ENCODE measurements at regions not wholly inside any gene's neighbourhood (a gene's known extent, or its start where the extent isn't known, plus 50 kb on each side); places are given as distances from the start of the nearest gene placed in this dataset.
"Not testable (repeated sequence)": the region's sequence is repeated elsewhere in the genome, so short reads cannot be mapped to it uniquely, and the experiment has no call there.

DNA sequence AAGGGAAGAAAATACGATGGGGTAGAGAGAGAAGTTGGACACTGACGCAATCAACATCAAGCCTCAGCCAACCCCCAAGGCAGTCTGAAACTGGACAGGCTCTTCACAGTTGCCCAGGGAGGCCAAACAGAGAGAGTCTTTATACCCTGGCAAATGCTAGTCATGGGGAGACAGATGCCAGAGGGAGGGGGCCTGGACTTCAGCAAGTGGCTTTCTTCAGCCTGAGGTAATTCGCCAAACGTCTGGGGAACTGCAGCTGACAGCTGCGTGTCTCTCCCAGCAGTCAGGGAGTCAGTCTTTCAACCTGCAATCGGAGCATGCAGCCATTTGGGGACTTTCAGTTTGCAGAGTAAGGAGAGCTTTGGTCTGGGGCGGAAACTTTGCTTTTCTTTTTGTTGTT, 521.6 kb downstream of the TRIML1 start:
- no peak for DNase-seq (ENCODE audit: low read depth in 2 of 2)

DNA sequence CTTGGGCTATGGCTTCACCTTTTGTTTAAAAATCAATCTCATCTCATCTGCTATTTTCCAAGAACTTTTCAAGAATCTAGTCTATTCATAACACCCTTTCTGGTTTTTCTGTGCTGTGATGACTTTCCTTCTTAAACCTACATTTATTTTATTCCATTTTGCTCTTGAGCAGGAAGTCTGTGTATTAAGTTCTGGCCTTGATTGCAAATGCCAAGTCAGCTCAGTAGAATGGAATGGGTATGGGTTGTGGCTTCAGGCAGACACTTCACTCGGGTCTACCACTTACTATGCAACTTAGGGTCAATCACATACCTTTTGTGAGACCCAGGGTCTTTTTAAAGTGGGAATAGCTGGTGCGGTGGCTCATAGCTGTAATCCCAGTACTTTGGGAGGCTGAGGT, 522.3 kb downstream of the TRIML1 start:
- DNase-seq (ENCODE audit: low read depth in 2 of 2) = no peak

GRCh38 chr4:188663369-188663768, 524.1 kb downstream of the TRIML1 start:
- no peak for DNase-seq (ENCODE audit: low read depth in 2 of 2)

GRCh38 chr4:188665491-188666457, 526.5 kb downstream of the TRIML1 start:
- no peak for DNase-seq (ENCODE audit: low read depth in 2 of 2)

- not testable (repeated sequence) for DNase-seq (ENCODE audit: low read depth in 2 of 2)
Measured at GRCh38 chr4:188678691-188679090, 539.5 kb downstream of the TRIML1 start.

DNA sequence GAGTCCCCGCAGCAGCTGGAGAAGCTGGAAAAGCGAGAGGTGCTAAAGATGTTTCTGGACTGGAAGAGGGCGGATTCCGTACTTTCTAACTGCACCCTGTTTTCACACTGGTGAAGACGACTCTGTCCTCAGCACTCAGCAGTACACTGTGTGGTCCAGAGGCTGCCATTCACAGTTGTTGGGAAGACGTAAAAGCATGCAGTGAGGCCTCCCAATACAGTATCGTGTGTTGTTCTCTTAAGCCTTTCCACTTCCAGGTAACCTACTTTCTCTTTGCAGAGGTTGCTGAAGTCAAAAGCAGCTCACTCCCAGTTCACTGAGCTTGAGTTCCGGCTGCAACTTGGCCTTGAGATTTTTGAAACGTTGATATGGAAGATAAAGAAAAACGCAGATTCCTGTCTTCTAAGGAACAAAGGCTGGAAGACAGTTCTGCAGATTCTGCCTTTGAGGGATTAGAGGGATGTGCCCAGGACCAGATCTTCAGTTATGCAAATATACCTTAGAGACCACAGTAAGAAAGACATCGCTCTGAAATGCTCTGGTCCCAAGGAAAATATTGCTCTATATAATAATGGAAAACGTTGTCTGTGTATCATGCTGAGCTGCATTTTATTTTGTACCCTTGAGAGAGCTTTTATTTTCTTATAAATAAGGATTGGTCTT, 540.9 kb downstream of the TRIML1 start:
- DNase-seq (ENCODE audit: low read depth in 2 of 2) = no peak

DNA sequence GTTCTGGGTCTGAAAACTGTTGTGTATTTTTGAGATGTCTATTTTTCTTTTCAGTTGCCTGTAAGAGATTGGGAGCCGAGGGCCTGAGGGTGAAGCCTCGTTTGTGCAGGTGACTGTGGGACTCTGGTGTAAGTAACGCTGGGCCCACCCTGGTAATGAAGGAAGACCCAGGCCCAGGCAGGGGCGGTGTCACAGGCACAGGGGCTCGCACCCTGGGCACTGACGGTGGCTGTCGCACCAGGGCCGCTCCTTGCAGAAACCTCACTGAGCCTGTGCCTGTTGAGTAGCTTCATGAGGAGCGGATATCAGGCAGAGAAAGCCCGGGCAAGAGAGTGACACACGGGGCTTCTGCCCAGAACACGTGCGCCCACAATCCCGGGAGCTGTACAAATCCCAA, 541.4 kb downstream of the TRIML1 start:
- no peak for DNase-seq (ENCODE audit: low read depth in 2 of 2)

GRCh38 chr4:188682321-188682720, 543.1 kb downstream of the TRIML1 start:
- no peak for DNase-seq (ENCODE audit: low read depth in 2 of 2)

DNA sequence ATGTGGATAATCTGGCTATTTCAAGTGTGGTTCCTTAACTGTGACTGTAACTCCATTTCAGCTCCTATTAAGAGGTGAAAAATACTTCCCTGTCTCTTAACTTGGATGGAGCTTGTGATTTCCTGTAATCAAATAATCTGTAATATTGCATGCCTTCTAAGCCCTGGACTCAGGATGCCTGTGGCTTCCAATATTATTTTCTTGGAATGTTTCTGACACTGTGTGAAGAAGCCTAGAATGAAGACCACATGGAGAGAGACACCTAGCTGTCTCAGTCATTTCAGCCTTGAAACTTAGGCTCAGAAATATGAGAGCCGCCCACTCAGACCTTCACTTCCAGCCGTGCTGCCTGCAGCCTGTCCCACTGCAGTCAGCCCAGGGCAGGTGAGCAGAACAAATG, 544.3 kb downstream of the TRIML1 start:
- no peak for DNase-seq (ENCODE audit: low read depth in 2 of 2)

- DNase-seq (ENCODE audit: low read depth in 2 of 2) = no peak
Measured at GRCh38 chr4:188688956-188689355, 549.7 kb downstream of the TRIML1 start.

- DNase-seq (ENCODE audit: low read depth in 2 of 2) = no peak
Measured at GRCh38 chr4:188691811-188692210, 552.6 kb downstream of the TRIML1 start.

DNA sequence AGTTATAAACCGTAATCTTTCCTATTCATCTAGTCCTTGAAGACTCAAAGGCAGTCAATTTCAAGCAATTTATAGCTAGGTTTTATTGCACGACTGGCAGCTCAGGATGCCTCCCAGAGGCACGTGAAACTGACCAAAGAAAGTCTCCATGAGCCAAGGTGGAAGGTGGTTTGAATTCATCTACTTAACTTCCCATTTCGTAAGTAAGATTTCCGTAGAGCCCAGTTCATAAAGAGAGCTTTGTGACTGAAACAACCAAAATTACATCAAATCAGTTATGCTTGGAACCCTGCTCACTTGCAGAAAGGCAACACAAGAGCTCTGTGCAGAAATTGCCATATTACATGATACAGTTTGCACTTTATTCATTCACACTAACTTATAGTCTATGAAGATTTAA, 556.0 kb downstream of the TRIML1 start:
- DNase-seq (ENCODE audit: low read depth in 2 of 2) = no peak

DNA sequence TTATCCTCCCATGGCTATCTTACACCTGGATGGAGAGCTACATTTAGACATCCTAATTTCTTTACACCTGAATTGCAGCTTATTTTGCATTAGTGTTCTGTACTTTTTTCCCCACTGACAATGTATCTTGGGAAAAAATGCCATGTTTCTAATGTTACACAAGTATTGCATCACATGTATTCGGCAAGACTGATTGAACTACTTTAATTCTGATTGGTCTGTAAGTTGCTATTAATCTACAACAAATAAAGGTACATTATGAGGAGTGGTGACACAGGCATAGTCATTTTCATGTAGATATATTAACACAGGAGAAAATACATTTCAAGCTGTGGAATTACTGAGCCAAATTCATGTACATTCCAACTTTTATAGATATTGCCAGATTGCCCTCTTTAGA, 558.0 kb downstream of the TRIML1 start:
- no peak for DNase-seq (ENCODE audit: low read depth in 2 of 2)

GRCh38 chr4:188701952-188702351, 562.7 kb downstream of the TRIML1 start:
- DNase-seq (ENCODE audit: low read depth in 2 of 2) = no peak

DNA sequence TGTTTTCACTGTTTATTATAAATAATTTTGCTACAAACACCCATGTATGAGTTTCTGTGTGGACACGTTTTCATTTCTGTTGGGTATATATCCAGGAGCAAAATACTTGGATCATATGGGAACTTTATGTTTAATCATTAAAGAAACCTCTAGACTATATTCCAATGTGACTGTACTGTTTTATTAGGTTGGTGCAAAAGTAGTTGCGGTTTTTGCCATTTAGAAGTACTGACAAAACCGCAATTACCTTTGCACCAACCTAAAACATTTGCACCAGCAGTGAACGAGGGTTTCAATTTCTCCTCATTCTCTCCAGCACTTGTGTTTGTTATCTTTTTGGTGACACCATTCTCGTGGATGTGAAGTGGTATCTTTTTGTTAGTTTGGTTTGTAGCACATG, 565.0 kb downstream of the TRIML1 start:
- DNase-seq (ENCODE audit: low read depth in 2 of 2) = no peak

- DNase-seq (ENCODE audit: low read depth in 2 of 2) = no peak
Measured at GRCh38 chr4:188707036-188707435, 567.8 kb downstream of the TRIML1 start.

DNA sequence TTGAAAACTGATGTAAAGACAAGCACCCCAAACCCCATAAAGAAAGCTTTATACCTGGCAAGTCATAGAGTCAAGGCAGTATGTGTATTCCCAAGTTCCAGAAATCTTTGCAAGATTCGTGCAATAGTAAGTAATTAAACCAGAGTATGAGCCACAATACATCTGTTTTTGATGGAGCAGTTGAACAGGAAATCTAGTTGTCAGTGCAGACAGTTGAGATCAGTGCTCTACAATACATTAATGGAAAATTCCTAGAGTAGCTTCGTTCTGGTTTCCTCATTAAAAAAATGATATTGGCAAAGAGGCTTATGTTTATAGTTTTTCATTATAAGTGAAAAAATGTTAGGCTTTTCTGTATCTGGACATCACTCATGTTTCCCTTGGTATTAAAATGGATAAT, 575.3 kb downstream of the TRIML1 start:
- DNase-seq (ENCODE audit: low read depth in 2 of 2) = no peak

DNA sequence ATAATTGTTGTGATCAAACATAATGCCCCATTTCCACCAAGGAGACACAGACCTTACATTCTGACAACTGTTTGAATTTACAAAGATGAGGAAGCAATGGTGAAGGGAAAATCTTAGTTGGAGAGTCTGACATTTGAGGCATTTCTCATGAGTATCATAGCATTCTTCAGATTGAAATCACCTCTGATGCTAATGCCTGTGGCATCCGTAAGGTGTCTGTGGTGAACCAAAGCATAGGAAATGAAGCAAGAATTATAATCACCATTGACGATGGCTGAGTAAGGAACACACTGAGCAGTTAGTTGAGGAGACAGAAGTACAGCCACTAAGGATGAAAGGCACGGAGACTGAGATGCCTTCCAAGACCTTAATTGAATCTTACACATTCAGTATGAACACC, 575.7 kb downstream of the TRIML1 start:
- DNase-seq (ENCODE audit: low read depth in 2 of 2) = no peak

DNA sequence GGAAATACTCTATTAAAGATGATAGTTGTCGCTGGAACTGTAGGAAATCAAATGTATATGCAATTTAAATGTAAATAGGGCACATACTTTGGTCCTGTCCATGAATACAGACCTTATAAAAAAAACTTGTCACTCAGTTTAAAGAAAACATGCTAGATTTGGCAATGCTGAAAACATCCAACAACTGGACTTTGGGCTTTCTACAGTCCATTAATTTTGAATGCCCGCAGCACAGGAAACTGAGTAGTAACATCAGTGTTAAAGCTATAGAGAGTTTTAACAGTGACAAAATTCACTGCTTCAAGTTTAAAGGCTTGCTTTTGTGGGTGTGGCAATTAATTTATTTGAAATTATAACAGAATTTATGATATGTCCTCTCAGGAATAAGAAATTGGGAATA, 578.4 kb downstream of the TRIML1 start:
- DNase-seq (ENCODE audit: low read depth in 2 of 2) = no peak

GRCh38 chr4:188719794-188720193, 580.6 kb downstream of the TRIML1 start:
- DNase-seq (ENCODE audit: low read depth in 2 of 2) = no peak

DNA sequence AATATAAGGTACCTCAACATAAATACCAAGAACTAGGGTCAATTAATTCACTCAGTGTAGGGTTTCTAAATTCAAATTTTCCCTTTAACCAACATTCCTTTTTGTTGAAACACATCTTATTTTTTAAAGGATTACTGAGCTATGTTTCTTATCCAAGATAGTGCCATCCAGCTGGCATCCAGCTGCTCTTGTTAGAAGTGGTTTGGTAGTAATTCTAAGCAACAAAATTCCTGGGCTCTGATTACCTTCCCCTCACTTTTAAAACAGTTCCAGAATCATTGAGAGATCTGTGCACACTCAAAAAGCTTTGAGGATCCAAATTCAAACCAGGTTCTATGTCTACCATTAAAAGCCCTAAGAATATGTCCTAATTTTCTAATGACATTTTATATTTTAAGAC, 583.7 kb downstream of the TRIML1 start:
- DNase-seq (ENCODE audit: low read depth in 2 of 2) = no peak

DNA sequence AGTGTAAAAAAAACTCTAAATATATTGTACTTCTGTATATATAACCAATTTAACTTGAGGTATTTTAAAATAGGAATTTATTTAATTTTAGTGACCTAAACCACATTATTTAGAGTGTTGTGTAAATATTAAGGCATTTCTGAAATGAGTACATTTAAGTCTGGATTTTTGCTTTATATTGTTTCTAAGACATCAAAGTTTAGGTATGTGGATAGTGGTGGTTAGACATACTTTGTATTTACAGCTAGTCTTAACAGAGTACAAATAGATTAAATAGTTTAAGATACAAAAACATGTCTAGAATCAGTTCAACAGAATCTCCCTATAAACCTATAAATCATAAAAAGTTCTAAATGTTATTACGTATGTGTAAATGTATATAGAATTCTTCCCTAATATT, 588.5 kb downstream of the TRIML1 start:
- no peak for DNase-seq (ENCODE audit: low read depth in 2 of 2)

DNA sequence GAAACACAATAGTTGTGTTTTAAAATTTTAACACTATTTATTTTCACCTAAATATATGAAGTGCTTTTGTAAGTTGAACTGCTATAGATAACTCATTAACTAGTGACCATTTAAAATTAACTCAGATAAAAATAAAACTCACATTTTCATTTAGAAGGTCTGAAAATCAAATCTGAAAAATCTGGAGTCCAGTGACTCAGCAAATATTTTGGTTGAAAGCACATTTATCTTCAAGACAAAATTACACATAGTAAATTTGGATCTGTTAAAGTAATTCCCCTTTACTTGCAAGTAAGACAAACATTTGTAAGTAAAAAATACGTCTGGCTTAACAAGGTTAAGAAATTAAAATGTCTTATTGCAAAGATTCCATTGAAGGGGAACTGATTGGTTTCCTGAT, 589.1 kb downstream of the TRIML1 start:
- no peak for DNase-seq (ENCODE audit: low read depth in 2 of 2)

Data from stimulated activated CD4-positive, alpha-beta T cell treated with anti-CD3 and anti-CD28 coated beads, Interleukin-15, amount 100 ng/mL, for 48 hours (primary cell).